ENCODE measurements at regions not wholly inside any gene's neighbourhood (a gene's known extent, or its start where the extent isn't known, plus 50 kb on each side); places are given as distances from the start of the nearest gene placed in this dataset.

DNA sequence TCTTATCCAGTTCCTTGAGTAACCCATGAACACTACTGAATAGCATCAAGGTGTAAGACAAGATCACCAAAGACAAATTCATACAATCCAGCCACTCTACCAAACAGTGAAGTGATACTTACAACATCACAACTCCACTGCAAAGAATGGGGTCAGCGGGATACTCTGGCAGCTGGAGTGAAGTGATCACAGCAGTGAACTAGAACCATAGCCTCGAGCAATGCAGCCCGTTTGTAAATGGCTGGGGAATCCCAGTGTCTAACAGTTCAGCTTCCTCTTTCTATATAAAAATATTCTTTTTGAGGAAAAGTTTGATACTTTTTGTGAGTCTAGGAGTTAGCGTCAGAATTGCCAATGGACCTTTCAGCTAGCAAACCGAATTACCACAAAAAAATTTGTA, 515.2 kb downstream of the ZNF608 start:
- peak overlapping the region in 2 of 6 donors; percentile 6 to 44 for H3K27ac Mint-ChIP-seq
- peak overlapping the region in 2 of 8 donors; percentile 1 to 80 for H3K4me3 Mint-ChIP-seq
- peak; percentile 83 to 87 for ATAC-seq (ENCODE audit: low read depth in 2 of 2)

DNA sequence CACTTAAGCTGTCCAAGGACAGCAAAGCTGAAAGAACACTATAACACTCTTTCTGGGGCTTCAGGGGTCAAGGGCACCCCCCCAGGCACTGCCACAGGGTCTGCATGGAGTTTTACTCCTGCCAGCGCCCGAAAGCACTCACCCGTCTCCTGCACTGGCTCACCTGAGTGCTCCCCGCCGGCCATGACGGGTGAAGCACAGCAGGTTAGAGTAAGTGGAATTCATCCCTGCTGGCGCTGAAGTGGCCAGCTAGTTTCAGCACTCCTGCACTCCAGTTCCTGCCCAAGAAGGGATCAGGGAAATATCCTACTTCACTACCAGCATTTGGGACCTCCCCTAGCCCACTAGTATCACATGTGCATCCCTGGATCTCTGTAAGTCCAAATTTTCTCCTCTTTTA, 516.0 kb downstream of the ZNF608 start:
- DNase-seq (no peak), ATAC-seq (ENCODE audit: low read depth in 2 of 2) (no peak)
- Mint-ChIP-seq H3K9me3 (peaks cover 0 to 15% (median 3%) of the 10 kb centered on the region in 7 donors), H3K27me3 (peaks cover 0 to 4% (median 0%) of the 10 kb centered on the region in 3 donors), H3K36me3 (peaks cover 0 to 6% of the 10 kb centered on the region in 2 donors), H3K4me3 (no peak overlapping the region), H3K27ac (peak overlapping the region in 1 of 6 donors; percentile 44), H3K4me1 (peaks cover 19 to 43% (median 22%) of the 10 kb centered on the region in 3 donors)

More for the DNA sequence above, 515.2 kb downstream of the ZNF608 start:
- H3K27me3 Mint-ChIP-seq: peaks cover 0 to 4% (median 0%) of the 10 kb centered on the region in 3 donors
- peaks cover 19 to 43% (median 22%) of the 10 kb centered on the region in 3 donors for H3K4me1 Mint-ChIP-seq
- peaks cover 0 to 15% (median 3%) of the 10 kb centered on the region in 7 donors for H3K9me3 Mint-ChIP-seq
- DNase-seq: peak; percentile 23
- peaks cover 0 to 6% of the 10 kb centered on the region in 2 donors for H3K36me3 Mint-ChIP-seq

- Mint-ChIP-seq H3K9me3 (peaks cover 0 to 15% (median 3%) of the 10 kb centered on the region in 7 donors), H3K27me3 (peaks cover 0 to 4% (median 0%) of the 10 kb centered on the region in 3 donors), H3K4me1 (peaks cover 19 to 40% (median 22%) of the 10 kb centered on the region in 3 donors), H3K36me3 (peaks cover 0 to 6% of the 10 kb centered on the region in 2 donors), H3K4me3 (no peak overlapping the region), H3K27ac (peak overlapping the region in 1 of 6 donors; percentile 4)
- ATAC-seq (ENCODE audit: low read depth in 2 of 2) (no peak), DNase-seq (no peak)
These were observed 517.1 kb downstream of the ZNF608 start for GRCh38 chr5:124229352-124229751.

DNA sequence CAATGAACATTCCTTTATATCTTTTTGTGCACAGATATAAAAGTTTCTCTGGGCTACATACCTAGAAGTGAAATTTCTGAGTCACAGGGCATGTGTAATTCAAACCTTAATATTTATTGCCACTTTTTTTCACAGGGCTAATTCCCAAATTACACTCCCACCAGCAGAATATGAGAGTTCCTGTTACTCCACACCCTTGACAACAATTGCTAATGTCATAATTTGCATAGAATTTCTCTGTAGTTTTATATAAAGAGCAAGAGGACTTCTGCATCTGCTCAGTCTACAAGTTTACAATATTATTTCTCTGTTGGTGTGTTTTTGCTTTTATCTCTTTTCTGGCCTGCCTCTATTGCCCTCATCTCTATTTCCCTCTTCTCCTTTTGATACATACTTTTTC, 518.5 kb downstream of the ZNF608 start:
- no peak for ATAC-seq (ENCODE audit: low read depth in 2 of 2)
- H3K9me3 Mint-ChIP-seq: peaks cover 0 to 15% (median 3%) of the 10 kb centered on the region in 7 donors
- no peak for DNase-seq
- H3K4me1 Mint-ChIP-seq: peaks cover 13 to 34% (median 22%) of the 10 kb centered on the region in 3 donors
- peaks cover 0 to 4% (median 0%) of the 10 kb centered on the region in 3 donors for H3K27me3 Mint-ChIP-seq
- H3K27ac Mint-ChIP-seq: peak overlapping the region in 1 of 6 donors; percentile 12
- H3K4me3 Mint-ChIP-seq: no peak overlapping the region
- H3K36me3 Mint-ChIP-seq: peaks cover 0 to 6% of the 10 kb centered on the region in 2 donors

- H3K27ac Mint-ChIP-seq: peak overlapping the region in 1 of 6 donors; percentile 8
- ATAC-seq (ENCODE audit: low read depth in 2 of 2): no peak
- peaks cover 0 to 5% (median 2%) of the 10 kb centered on the region in 7 donors for H3K9me3 Mint-ChIP-seq
These were observed 526.0 kb downstream of the ZNF608 start for GRCh38 chr5:124220418-124220817.

GRCh38 chr5:124212934-124213333, 533.5 kb downstream of the ZNF608 start:
- H3K27me3 Mint-ChIP-seq: no peaks in the 10 kb centered on the region
- peaks cover 0 to 14% (median 10%) of the 10 kb centered on the region in 7 donors for H3K9me3 Mint-ChIP-seq
- H3K4me3 Mint-ChIP-seq: no peak overlapping the region
- peaks cover 20 to 21% (median 20%) of the 10 kb centered on the region in 3 donors for H3K4me1 Mint-ChIP-seq
- H3K36me3 Mint-ChIP-seq: no peaks in the 10 kb centered on the region
- ATAC-seq (ENCODE audit: low read depth in 2 of 2): no peak
- H3K27ac Mint-ChIP-seq: no peak overlapping the region
- no peak for DNase-seq

More at GRCh38 chr5:124220418-124220817, 526.0 kb downstream of the ZNF608 start:
- Mint-ChIP-seq H3K36me3 (no peaks in the 10 kb centered on the region), H3K4me3 (no peak overlapping the region), H3K4me1 (no peaks in the 10 kb centered on the region), H3K27me3 (no peaks in the 10 kb centered on the region)
- DNase-seq: no peak

DNA sequence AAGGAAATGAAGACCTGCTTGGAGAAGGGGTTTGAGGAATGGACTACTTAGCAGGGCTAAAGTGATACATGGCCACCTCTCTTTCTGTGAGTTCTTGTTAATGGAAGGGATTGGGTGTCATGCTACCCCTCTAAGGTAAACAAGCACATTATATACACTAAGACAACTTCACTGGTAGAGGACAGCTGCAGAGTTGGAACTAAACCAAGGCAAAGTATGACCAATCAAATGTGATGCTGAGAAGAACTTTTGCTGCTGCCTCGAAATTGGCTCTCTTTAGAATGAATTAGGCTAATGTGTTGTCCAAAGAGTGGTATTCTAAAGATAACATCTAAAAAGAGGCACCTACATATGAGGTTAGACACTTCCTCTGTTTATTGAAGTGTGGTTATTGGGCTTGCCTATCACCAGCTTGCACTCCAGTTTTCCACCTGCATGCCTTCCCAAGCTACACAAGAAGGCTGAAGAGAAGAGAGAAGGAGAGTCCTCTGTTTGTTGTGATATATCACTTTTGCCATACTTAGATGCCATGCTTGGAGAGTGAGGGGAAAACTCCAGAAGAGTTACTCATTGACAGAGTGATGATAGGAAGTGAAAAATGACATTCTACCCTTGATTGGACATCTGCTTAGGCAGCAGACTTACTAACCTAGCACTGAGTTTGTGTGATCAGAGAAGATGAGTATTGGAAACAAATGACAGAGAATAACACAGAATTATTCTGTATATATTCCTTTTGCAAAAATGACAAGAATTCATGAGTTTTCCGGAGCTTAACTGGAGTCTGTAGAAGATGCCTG, 536.1 kb downstream of the ZNF608 start:
- H3K4me3 Mint-ChIP-seq: peak overlapping the region in 3 of 8 donors; percentile 0 to 32 (median 15)

DNA sequence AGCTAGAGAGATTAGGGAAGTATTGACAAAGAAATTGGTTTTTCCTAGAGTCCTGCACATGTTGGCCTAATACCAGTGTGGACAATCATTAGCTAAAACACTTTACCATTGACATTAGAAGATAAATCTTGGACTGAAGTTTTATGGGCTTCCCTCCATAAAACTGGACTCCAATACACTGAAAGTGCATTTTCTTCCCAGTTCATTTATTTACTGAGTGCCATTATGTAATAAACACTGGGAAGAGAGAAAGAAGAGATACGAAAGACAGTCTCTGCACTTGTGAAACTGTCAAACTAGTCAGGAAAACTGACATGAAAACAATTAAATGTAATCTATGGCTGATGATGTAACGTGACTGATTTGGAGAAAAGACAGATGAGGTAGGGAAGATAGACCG, 539.3 kb downstream of the ZNF608 start:
- DNase-seq (no peak), ATAC-seq (ENCODE audit: low read depth in 2 of 2) (no peak)
- H3K27me3 Mint-ChIP-seq: no peaks in the 10 kb centered on the region
- H3K9me3 Mint-ChIP-seq: peaks cover 7 to 29% (median 25%) of the 10 kb centered on the region in 7 donors
- H3K4me3 Mint-ChIP-seq: no peak overlapping the region
- peaks cover 8 to 10% of the 10 kb centered on the region in 2 donors for H3K36me3 Mint-ChIP-seq
- peaks cover 20 to 21% (median 20%) of the 10 kb centered on the region in 3 donors for H3K4me1 Mint-ChIP-seq
- no peak overlapping the region for H3K27ac Mint-ChIP-seq

More for the DNA sequence above, 536.1 kb downstream of the ZNF608 start:
- peaks cover 0 to 4% of the 10 kb centered on the region in 2 donors for H3K36me3 Mint-ChIP-seq
- H3K27ac Mint-ChIP-seq: no peak overlapping the region
- no peaks in the 10 kb centered on the region for H3K27me3 Mint-ChIP-seq
- DNase-seq (peak; percentile 11), ATAC-seq (ENCODE audit: low read depth in 2 of 2) (peak; percentile 51 to 77)
- H3K4me1 Mint-ChIP-seq: peaks cover 20 to 21% (median 20%) of the 10 kb centered on the region in 3 donors
- peaks cover 0 to 12% (median 5%) of the 10 kb centered on the region in 7 donors for H3K9me3 Mint-ChIP-seq

- Mint-ChIP-seq H3K27ac (no peak overlapping the region), H3K36me3 (peaks cover 9 to 10% of the 10 kb centered on the region in 2 donors), H3K9me3 (peaks cover 7 to 32% (median 29%) of the 10 kb centered on the region in 7 donors), H3K27me3 (no peaks in the 10 kb centered on the region), H3K4me3 (no peak overlapping the region), H3K4me1 (peaks cover 20 to 21% (median 20%) of the 10 kb centered on the region in 3 donors)
- ATAC-seq (ENCODE audit: low read depth in 2 of 2) (no peak), DNase-seq (no peak)
These were observed 539.9 kb downstream of the ZNF608 start for GRCh38 chr5:124206540-124206939.

DNA sequence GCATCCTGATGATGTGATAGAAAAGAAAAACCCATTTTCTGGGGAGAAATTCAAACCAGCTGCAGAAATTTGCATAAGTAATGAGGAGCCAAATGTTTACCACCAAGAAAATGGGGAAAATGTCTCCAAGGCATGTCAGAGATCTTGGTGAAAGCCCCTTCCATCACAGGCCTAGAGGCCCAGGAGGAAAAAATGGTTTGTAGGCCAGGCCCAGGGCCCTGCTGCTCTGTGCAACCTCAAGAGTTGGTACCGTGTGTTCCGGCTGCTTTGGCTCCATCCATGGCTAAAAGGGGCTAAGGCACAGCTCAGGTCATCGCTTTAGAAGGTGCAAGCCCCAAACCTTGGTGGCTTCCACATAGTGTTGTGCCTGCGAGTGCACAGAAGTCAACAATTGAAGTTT, 543.1 kb downstream of the ZNF608 start:
- no peak for DNase-seq
- Mint-ChIP-seq H3K27ac (no peak overlapping the region), H3K4me1 (no peaks in the 10 kb centered on the region), H3K9me3 (peaks cover 7 to 32% (median 29%) of the 10 kb centered on the region in 7 donors), H3K36me3 (peaks cover 9 to 10% of the 10 kb centered on the region in 2 donors), H3K4me3 (no peak overlapping the region), H3K27me3 (no peaks in the 10 kb centered on the region)
- ATAC-seq (ENCODE audit: low read depth in 2 of 2): no peak

- ATAC-seq (ENCODE audit: low read depth in 2 of 2) (no peak), DNase-seq (no peak)
- no peaks in the 10 kb centered on the region for H3K27me3 Mint-ChIP-seq
- H3K27ac Mint-ChIP-seq: no peak overlapping the region
- H3K4me1 Mint-ChIP-seq: no peaks in the 10 kb centered on the region
- H3K36me3 Mint-ChIP-seq: peaks cover 6 to 9% of the 10 kb centered on the region in 2 donors
- H3K9me3 Mint-ChIP-seq: peaks cover 7 to 32% (median 29%) of the 10 kb centered on the region in 7 donors
- no peak overlapping the region for H3K4me3 Mint-ChIP-seq
These were observed 546.1 kb downstream of the ZNF608 start for GRCh38 chr5:124200381-124200780.

DNA sequence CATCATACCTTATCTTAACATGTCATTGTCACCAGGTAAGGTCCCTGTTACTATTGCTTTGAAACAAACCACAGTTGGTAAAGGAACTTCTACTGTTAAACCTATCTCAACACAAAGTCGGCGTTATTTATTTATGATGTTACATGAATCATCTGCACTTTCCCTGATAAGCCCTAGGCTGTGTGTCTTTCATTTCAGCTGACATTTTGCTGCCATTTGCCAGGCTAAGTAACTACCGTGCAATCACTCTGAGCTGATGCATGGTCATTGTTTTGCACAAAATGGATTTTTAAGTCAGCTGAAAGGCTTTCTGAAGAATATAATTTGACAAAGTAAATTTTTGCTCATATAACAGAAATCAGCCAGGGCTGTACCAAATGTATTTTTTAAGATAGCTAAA, 546.5 kb downstream of the ZNF608 start:
- H3K36me3 Mint-ChIP-seq: peaks cover 6 to 9% of the 10 kb centered on the region in 2 donors
- no peaks in the 10 kb centered on the region for H3K27me3 Mint-ChIP-seq
- no peaks in the 10 kb centered on the region for H3K4me1 Mint-ChIP-seq
- ATAC-seq (ENCODE audit: low read depth in 2 of 2): no peak
- DNase-seq: no peak
- H3K9me3 Mint-ChIP-seq: peaks cover 7 to 32% (median 29%) of the 10 kb centered on the region in 7 donors
- H3K27ac Mint-ChIP-seq: no peak overlapping the region
- H3K4me3 Mint-ChIP-seq: no peak overlapping the region

GRCh38 chr5:124195411-124195810, 551.0 kb downstream of the ZNF608 start:
- Mint-ChIP-seq H3K4me1 (no peaks in the 10 kb centered on the region), H3K36me3 (no peaks in the 10 kb centered on the region), H3K27me3 (no peaks in the 10 kb centered on the region), H3K27ac (no peak overlapping the region), H3K4me3 (no peak overlapping the region), H3K9me3 (no peaks in the 10 kb centered on the region)
- DNase-seq (no peak), ATAC-seq (ENCODE audit: low read depth in 2 of 2) (no peak)

DNA sequence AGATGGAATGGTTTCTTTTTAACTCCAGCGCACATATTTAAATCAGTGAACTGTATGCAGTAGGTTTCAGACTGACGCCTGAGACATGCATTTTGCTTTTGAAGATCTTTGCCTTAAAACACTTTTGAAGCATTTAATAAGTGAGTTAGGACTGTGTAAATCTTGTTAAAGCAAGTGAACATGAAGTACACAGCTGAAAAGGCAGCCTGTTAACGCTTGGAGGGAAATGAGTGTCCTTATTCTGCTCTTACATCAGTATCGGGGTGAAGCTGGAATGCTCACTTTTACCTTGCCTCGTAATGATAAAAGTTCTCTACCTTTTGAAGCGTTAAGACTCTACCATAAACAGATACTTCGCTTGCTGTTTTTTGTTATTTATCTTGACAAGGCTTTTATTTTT, 552.2 kb downstream of the ZNF608 start:
- no peak for ATAC-seq (ENCODE audit: low read depth in 2 of 2)
- Mint-ChIP-seq H3K4me3 (no peak overlapping the region), H3K9me3 (no peaks in the 10 kb centered on the region), H3K27me3 (no peaks in the 10 kb centered on the region), H3K27ac (no peak overlapping the region), H3K36me3 (no peaks in the 10 kb centered on the region), H3K4me1 (no peaks in the 10 kb centered on the region)
- no peak for DNase-seq

All from naive B cell (primary cell).